ENCODE measurements at regions not wholly inside any gene's neighbourhood (a gene's known extent, or its start where the extent isn't known, plus 50 kb on each side); places are given as distances from the start of the nearest gene placed in this dataset.
A peak's percentile ranks its signal among the peaks of the same experiment; 100 is the strongest.

DNA sequence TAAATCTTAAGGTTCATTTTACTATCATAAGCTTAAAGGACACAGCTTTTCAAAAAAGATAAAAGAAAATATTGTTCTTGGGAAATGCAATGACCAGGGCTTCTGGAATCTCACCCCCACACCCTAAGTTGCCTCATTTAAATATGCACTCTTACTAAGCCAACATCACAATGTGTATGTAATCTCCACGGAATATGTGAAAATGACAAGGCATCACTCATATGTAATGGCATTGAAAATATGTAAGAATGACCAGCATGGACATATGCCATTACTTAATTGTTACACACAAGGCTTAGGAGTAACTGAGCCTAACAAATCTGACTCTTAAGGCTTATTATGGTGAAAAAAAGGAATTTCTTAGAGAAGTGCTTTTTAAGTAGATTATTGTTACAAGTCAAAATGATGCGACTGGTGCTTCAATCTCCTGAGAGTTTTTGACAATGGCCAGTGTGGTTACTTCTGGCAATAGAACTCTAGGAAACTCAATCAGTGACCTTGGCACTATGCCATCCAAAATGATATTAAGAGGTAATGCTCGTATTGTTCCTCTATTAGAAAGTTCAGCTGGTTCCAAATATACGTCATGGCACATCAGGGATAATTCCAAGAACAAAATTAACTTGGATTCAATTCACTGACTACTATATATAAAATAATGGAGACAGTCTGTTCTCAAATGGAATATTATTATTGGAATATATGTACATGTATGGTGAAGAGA, 290.0 kb upstream of the PLSCR5 start:
- Histone ChIP-seq H3K9me3 (ENCODE audit: insufficient read depth, low read depth, low read length) (no peaks in the 10 kb centered on the region), H3K4me2 (ENCODE audit: low read length) (peak overlapping the region; percentile 4), H2AFZ (ENCODE audit: low read depth, low read length) (no peak overlapping the region), H3K27ac (ENCODE audit: low read depth, low read length) (peak overlapping the region; percentile 28), H3K4me3 (ENCODE audit: insufficient read depth, low read depth, low read length) (no peak overlapping the region), H3K4me1 (ENCODE audit: insufficient read depth, low read length) (no peaks in the 10 kb centered on the region), H4K20me1 (ENCODE audit: insufficient read depth, low read length) (no peaks in the 10 kb centered on the region), H3K27me3 (ENCODE audit: insufficient read depth, low read length) (no peaks in the 10 kb centered on the region), H3K79me2 (ENCODE audit: insufficient read depth, low read length) (no peaks in the 10 kb centered on the region), H3K9ac (ENCODE audit: low read length) (no peak overlapping the region), H3K36me3 (ENCODE audit: insufficient read depth, low read length) (no peaks in the 10 kb centered on the region)
- Mint-ChIP-seq H3K27me3 (ENCODE audit: low read depth, unreplicated experiment) (no peaks in the 10 kb centered on the region), H3K36me3 (ENCODE audit: low read depth, unreplicated experiment) (no peaks in the 10 kb centered on the region), H3K4me1 (ENCODE audit: low read depth, unreplicated experiment) (peaks cover 2% of the 10 kb centered on the region), H3K9me3 (ENCODE audit: unreplicated experiment) (no peaks in the 10 kb centered on the region), H3K4me3 (ENCODE audit: unreplicated experiment) (no peak overlapping the region), H3K27ac (ENCODE audit: unreplicated experiment) (no peak overlapping the region)
- FAIRE-seq (peak; percentile 65), DNase-seq (ENCODE audit: low read depth) (peak; percentile 57)
- TF ChIP-seq, protein P1, sequence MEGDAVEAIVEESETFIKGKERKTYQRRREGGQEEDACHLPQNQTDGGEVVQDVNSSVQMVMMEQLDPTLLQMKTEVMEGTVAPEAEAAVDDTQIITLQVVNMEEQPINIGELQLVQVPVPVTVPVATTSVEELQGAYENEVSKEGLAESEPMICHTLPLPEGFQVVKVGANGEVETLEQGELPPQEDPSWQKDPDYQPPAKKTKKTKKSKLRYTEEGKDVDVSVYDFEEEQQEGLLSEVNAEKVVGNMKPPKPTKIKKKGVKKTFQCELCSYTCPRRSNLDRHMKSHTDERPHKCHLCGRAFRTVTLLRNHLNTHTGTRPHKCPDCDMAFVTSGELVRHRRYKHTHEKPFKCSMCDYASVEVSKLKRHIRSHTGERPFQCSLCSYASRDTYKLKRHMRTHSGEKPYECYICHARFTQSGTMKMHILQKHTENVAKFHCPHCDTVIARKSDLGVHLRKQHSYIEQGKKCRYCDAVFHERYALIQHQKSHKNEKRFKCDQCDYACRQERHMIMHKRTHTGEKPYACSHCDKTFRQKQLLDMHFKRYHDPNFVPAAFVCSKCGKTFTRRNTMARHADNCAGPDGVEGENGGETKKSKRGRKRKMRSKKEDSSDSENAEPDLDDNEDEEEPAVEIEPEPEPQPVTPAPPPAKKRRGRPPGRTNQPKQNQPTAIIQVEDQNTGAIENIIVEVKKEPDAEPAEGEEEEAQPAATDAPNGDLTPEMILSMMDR (IDR thresholded peaks at IDR 0.05; ENCODE audit: insufficient read depth, low read depth, low read length), result no peak
- TF ChIP-seq EZH2 (IDR thresholded peaks at IDR 0.05; ENCODE audit: insufficient read depth, low read length), result no peak

DNA sequence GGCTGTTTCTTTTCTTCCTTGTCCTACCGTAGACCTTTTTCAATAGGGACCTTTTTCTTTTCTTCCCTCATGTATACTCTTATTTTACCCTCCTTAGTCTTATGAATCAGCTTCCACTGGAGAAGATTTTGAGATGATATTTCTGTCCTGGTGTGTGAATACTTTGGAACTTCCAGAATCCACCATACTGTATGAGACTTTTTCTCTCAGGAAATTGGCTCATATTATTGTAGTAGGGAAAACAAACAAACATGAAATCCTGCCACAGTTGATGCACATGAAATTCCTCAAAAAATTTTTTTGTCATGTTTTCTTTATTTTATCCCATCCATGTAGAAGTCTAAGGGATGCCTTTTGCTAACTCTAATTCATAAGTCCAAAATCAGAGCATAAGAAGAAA, 289.3 kb upstream of the PLSCR5 start:
- no peak overlapping the region for H3K4me2 ChIP-seq (ENCODE audit: low read length)
- H3K27me3 ChIP-seq (ENCODE audit: insufficient read depth, low read length), result no peaks in the 10 kb centered on the region
- H3K4me3 ChIP-seq (ENCODE audit: insufficient read depth, low read depth, low read length), result no peak overlapping the region
- no peaks in the 10 kb centered on the region for H3K79me2 ChIP-seq (ENCODE audit: insufficient read depth, low read length)
- no peak for FAIRE-seq
- H3K27ac ChIP-seq (ENCODE audit: low read depth, low read length), result no peak overlapping the region
- Mint-ChIP-seq H3K9me3 (ENCODE audit: unreplicated experiment) (no peaks in the 10 kb centered on the region), H3K27me3 (ENCODE audit: low read depth, unreplicated experiment) (no peaks in the 10 kb centered on the region), H3K4me1 (ENCODE audit: low read depth, unreplicated experiment) (peaks cover 2% of the 10 kb centered on the region), H3K27ac (ENCODE audit: unreplicated experiment) (no peak overlapping the region), H3K36me3 (ENCODE audit: low read depth, unreplicated experiment) (no peaks in the 10 kb centered on the region), H3K4me3 (ENCODE audit: unreplicated experiment) (no peak overlapping the region)
- H3K9me3 ChIP-seq (ENCODE audit: insufficient read depth, low read depth, low read length), result no peaks in the 10 kb centered on the region
- no peak for DNase-seq (ENCODE audit: low read depth)
- H4K20me1 ChIP-seq (ENCODE audit: insufficient read depth, low read length), result no peaks in the 10 kb centered on the region
- H3K9ac ChIP-seq (ENCODE audit: low read length), result no peak overlapping the region
- H2AFZ ChIP-seq (ENCODE audit: low read depth, low read length), result no peak overlapping the region
- H3K4me1 ChIP-seq (ENCODE audit: insufficient read depth, low read length), result no peaks in the 10 kb centered on the region
- TF ChIP-seq, protein P1 (IDR thresholded peaks at IDR 0.05; ENCODE audit: insufficient read depth, low read depth, low read length), result no peak
- no peak for TF ChIP-seq EZH2 (IDR thresholded peaks at IDR 0.05; ENCODE audit: insufficient read depth, low read length)
- H3K36me3 ChIP-seq (ENCODE audit: insufficient read depth, low read length), result no peaks in the 10 kb centered on the region

DNA sequence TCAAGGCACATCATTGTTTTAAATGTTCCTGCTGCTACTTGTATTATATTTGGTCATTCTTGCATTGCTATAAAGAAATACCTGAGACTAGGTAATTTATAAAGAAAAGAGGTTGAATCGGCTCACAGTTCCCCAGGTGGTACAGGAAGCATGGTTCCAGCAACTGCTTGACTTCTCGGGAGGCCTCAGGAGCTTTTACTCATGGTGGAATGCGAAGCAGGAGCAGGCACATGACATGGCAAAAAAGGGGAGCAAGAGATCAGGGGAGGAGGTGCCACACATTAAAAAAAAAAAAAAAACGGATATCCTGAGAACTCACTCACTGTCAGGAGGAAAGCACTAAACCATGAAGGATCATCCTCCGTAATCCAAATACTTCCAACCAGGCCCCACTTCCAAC, 286.9 kb upstream of the PLSCR5 start:
- H3K27ac Mint-ChIP-seq (ENCODE audit: unreplicated experiment), result no peak overlapping the region
- no peaks in the 10 kb centered on the region for H4K20me1 ChIP-seq (ENCODE audit: insufficient read depth, low read length)

More for the DNA sequence above, 286.9 kb upstream of the PLSCR5 start:
- no peaks in the 10 kb centered on the region for H3K27me3 ChIP-seq (ENCODE audit: insufficient read depth, low read length)
- H3K9me3 ChIP-seq (ENCODE audit: insufficient read depth, low read depth, low read length), result no peaks in the 10 kb centered on the region
- no peak overlapping the region for H3K4me2 ChIP-seq (ENCODE audit: low read length)
- H3K27ac ChIP-seq (ENCODE audit: low read depth, low read length), result no peak overlapping the region
- DNase-seq (ENCODE audit: low read depth), result no peak
- no peaks in the 10 kb centered on the region for H3K27me3 Mint-ChIP-seq (ENCODE audit: low read depth, unreplicated experiment)
- H3K4me1 Mint-ChIP-seq (ENCODE audit: low read depth, unreplicated experiment), result peaks cover 2% of the 10 kb centered on the region
- no peaks in the 10 kb centered on the region for H3K36me3 ChIP-seq (ENCODE audit: insufficient read depth, low read length)
- TF ChIP-seq, protein P1 (IDR thresholded peaks at IDR 0.05; ENCODE audit: insufficient read depth, low read depth, low read length), result no peak
- no peak for TF ChIP-seq EZH2 (IDR thresholded peaks at IDR 0.05; ENCODE audit: insufficient read depth, low read length)
- no peaks in the 10 kb centered on the region for H3K4me1 ChIP-seq (ENCODE audit: insufficient read depth, low read length)
- H3K9ac ChIP-seq (ENCODE audit: low read length), result no peak overlapping the region
- H3K4me3 Mint-ChIP-seq (ENCODE audit: unreplicated experiment), result no peak overlapping the region
- no peaks in the 10 kb centered on the region for H3K79me2 ChIP-seq (ENCODE audit: insufficient read depth, low read length)
- no peaks in the 10 kb centered on the region for H3K36me3 Mint-ChIP-seq (ENCODE audit: low read depth, unreplicated experiment)
- no peak overlapping the region for H3K4me3 ChIP-seq (ENCODE audit: insufficient read depth, low read depth, low read length)
- peak; percentile 29 for FAIRE-seq
- H3K9me3 Mint-ChIP-seq (ENCODE audit: unreplicated experiment), result no peaks in the 10 kb centered on the region
- no peak overlapping the region for H2AFZ ChIP-seq (ENCODE audit: low read depth, low read length)
